PC-9 (cell line): ENCODE measurements at regions not wholly inside any gene's neighbourhood (a gene's known extent, or its start where the extent isn't known, plus 50 kb on each side); places are given as distances from the start of the nearest gene placed in this dataset.

ENCODE experiments used
- BruUV-seq: library from RNA; stranded (reverse); fragments of 400-500 nt; replicated peaks from 2 replicates; lab custom pipeline; 2021; lab: Mats Ljungman, UMichigan
- CTCF ChIA-PET: fragments of 300-600 bp; sonication (Branson Sonifier 250); formaldehyde crosslinking; loops from one replicate; lab custom pipeline; 2022; ENCODE audit warnings: antibody characterized with exemption; lab: Charles Lee
- POLR2A ChIA-PET: fragments of 300-600 bp; sonication (Branson Sonifier 250); formaldehyde crosslinking; loops from one replicate; lab custom pipeline; 2022; ENCODE audit warnings: antibody characterized with exemption; ENCODE audit not compliant: unreplicated experiment; lab: Charles Lee
- DNase-seq, 2 experiments: peaks; one replicate each; pipeline versions ENCODE4 v3.0.0 to v3.0.0-alpha.2; 2015 to 2022; ENCODE audit warnings: mixed read lengths in 1 of 2
- H2AFZ ChIP-seq: fragments of 200-600 bp; sonication (generic); 2 replicates; pipeline ENCODE4 v1.8.1; 2017; ENCODE audit warnings: antibody characterized with exemption
- H3F3A ChIP-seq: fragments of 200-600 bp; sonication (generic); 2 replicates; pipeline ENCODE4 v1.8.1; 2017; ENCODE audit warnings: antibody characterized with exemption, mild to moderate bottlenecking, low read depth; ENCODE audit not compliant: insufficient read depth
- H3K27ac ChIP-seq: fragments of 200-600 bp; sonication (generic); 2 replicates; pipeline ENCODE4 v1.6.1; 2016; ENCODE audit warnings: mixed run types
- H3K27me3 ChIP-seq: fragments of 200-600 bp; sonication (generic); 2 replicates; pipeline ENCODE4 v1.6.1; 2016; ENCODE audit warnings: low read depth, mixed run types; ENCODE audit not compliant: insufficient read depth
- H3K36me3 ChIP-seq: fragments of 200-600 bp; sonication (generic); 2 replicates; pipeline ENCODE4 v1.6.1; 2016; ENCODE audit warnings: low read depth, mixed run types
- H3K4me1 ChIP-seq: fragments of 200-600 bp; sonication (generic); replicated peaks from 2 replicates; pipeline ENCODE4 v1.6.1; 2016; ENCODE audit warnings: mixed run types; ENCODE audit not compliant: insufficient read depth
- H3K4me2 ChIP-seq: fragments of 200-600 bp; sonication (generic); 2 replicates; pipeline ENCODE4 v1.6.1; 2017; ENCODE audit warnings: mixed run types
- H3K4me3 ChIP-seq: fragments of 200-600 bp; sonication (generic); 2 replicates; pipeline ENCODE4 v1.6.1; 2016; ENCODE audit warnings: mixed run types
- H3K79me2 ChIP-seq: fragments of 200-600 bp; sonication (generic); 2 replicates; pipeline ENCODE4 v1.6.1; 2017; ENCODE audit warnings: low read depth, mixed run types
- H3K9me2 ChIP-seq: fragments of 200-600 bp; sonication (generic); 2 replicates; pipeline ENCODE4 v1.8.1; 2017; ENCODE audit warnings: mild to moderate bottlenecking; ENCODE audit not compliant: insufficient read depth
- H3K9me3 ChIP-seq: fragments of 200-600 bp; sonication (generic); 2 replicates; pipeline ENCODE4 v1.8.1; 2016; ENCODE audit warnings: low read depth; ENCODE audit not compliant: insufficient read depth
- H4K20me1 ChIP-seq: fragments of 200-600 bp; sonication (generic); 2 replicates; pipeline ENCODE4 v1.8.1; 2017; ENCODE audit not compliant: insufficient read depth
- CTCF ChIP-seq: fragments of 200-600 bp; sonication (generic); conservative IDR thresholded peaks from 2 replicates; pipeline ENCODE4 v1.6.1; 2017; ENCODE audit warnings: mixed run types, antibody characterized with exemption, mild to moderate bottlenecking, moderate library complexity
- EZH2 ChIP-seq: fragments of 200-600 bp; sonication (generic); IDR thresholded peaks from 2 replicates; pipeline ENCODE4 v1.8.0; 2017; ENCODE audit warnings: antibody characterized with exemption, low read depth
- intact Hi-C: fragments of 100-400 bp; cut with micrococcal nuclease; formaldehyde crosslinking; loops from one replicate; pipeline ENCODE4 v1.10.0; 2022; ENCODE audit not compliant: unreplicated experiment

DNA sequence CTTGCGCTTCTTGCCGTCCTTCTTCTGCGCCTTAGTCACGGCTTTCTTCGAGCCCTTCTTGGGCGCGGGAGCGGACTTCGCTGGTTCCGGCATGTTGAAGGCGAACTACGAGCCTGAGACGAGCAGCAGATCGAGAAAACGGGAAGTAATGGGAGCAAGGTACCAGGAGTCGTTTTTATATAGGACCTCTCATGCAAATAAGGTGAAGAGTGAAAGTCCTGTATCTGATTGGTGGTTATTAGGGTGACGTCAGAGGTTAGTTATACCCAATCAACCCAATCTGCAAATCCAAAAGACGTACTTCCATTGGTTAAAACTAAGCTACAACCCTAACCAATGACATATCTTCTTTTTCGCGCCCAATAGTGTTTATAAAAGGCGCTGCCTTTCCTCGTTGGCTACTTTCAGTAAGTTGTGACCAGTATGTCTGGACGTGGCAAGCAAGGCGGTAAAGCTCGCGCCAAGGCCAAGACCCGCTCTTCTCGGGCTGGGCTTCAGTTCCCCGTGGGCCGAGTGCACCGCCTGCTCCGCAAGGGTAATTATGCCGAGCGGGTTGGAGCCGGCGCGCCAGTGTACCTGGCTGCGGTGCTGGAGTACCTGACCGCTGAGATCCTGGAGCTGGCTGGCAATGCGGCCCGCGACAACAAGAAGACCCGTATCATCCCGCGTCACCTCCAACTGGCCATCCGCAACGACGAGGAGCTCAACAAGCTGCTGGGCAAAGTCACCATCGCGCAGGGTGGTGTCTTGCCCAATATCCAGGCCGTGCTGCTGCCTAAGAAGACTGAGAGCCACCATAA lies 100.6 kb upstream of the PRSS16 start:
- H3K79me2 ChIP-seq, result peaks cover 42% of the 10 kb centered on the region
- CTCF ChIA-PET, result interaction anchor here (0.5 to 1.5 kb wide), 4 partner anchors 15 to 746 kb away, joined by 3 to 23 read pairs (median 4); a partner anchor contains a TSS
- DNase-seq, result peak; percentile 89 to 98
- H3K4me3 ChIP-seq, result peak overlapping the region; percentile 91
- H3K36me3 ChIP-seq, result no peaks in the 10 kb centered on the region; the same call in 1 of the 2 replicates
- no peaks in the 10 kb centered on the region for H4K20me1 ChIP-seq
- H3F3A ChIP-seq, result peaks cover 34% of the 10 kb centered on the region
- H3K4me1 ChIP-seq, result peaks cover 2% of the 10 kb centered on the region; the same call in 1 of the 2 replicates
- intact Hi-C loops, result loop anchor here (1.0 to 5.0 kb wide), 4 partner anchors 15 to 1115 kb away; a partner anchor contains a TSS
- no peaks in the 10 kb centered on the region for H3K9me3 ChIP-seq
- TSS peak; percentile 95 for BruUV-seq
- H2AFZ ChIP-seq, result peak overlapping the region; percentile 85
- POLR2A ChIA-PET, result interaction anchor here (0.5 to 3.6 kb wide), 46 partner anchors 8 to 1834 kb away, joined by 3 to 202 read pairs (median 5); a partner anchor contains a TSS
- peak overlapping the region; percentile 94 for H3K4me2 ChIP-seq
- H3K27me3 ChIP-seq, result no peaks in the 10 kb centered on the region
- H3K9me2 ChIP-seq, result no peaks in the 10 kb centered on the region
- peak overlapping the region; percentile 75 for H3K27ac ChIP-seq
- TF ChIP-seq CTCF, result no peak
- TF ChIP-seq EZH2, result no peak

GRCh38 chr6:27148404-27148795 lies 99.1 kb upstream of the PRSS16 start:
- POLR2A ChIA-PET, result interaction anchor here (0.6 to 3.6 kb wide), 3 partner anchors 9 to 965 kb away, joined by 3 to 202 read pairs (median 3); a partner anchor contains a TSS
- no peaks in the 10 kb centered on the region for H3K27me3 ChIP-seq
- peaks cover 27% of the 10 kb centered on the region for H3K79me2 ChIP-seq
- no TSS peak for BruUV-seq
- intact Hi-C loops, result loop anchor here (5.0 kb wide), 1 partner anchor 1116 kb away; a partner anchor contains a TSS
- H3K9me3 ChIP-seq, result no peaks in the 10 kb centered on the region
- H2AFZ ChIP-seq, result no peak overlapping the region
- no peak for DNase-seq
- H3K27ac ChIP-seq, result 0 out of 2 replicates have a peak overlapping the region, but pooled peaks have one; percentile 3
- H3K4me2 ChIP-seq, result peak overlapping the region; percentile 73
- H4K20me1 ChIP-seq, result no peaks in the 10 kb centered on the region
- peak overlapping the region; percentile 91; the same call in 1 of the 2 replicates for H3K4me3 ChIP-seq
- no peaks in the 10 kb centered on the region; the same call in 1 of the 2 replicates for H3K36me3 ChIP-seq
- CTCF ChIA-PET, result no interaction called here
- H3K4me1 ChIP-seq, result no peaks in the 10 kb centered on the region; the same call in 1 of the 2 replicates
- TF ChIP-seq EZH2 (no peak), CTCF (no peak)
- no peaks in the 10 kb centered on the region for H3K9me2 ChIP-seq
- peaks cover 32% of the 10 kb centered on the region for H3F3A ChIP-seq

- BruUV-seq, result no TSS peak
- no peak for DNase-seq
- Histone ChIP-seq H3K9me3 (no peaks in the 10 kb centered on the region), H3K27ac (no peak overlapping the region), H3F3A (peaks cover 31% of the 10 kb centered on the region), H4K20me1 (no peaks in the 10 kb centered on the region), H3K4me1 (no peaks in the 10 kb centered on the region; the same call in 1 of the 2 replicates), H3K27me3 (no peaks in the 10 kb centered on the region), H3K79me2 (peaks cover 21% of the 10 kb centered on the region), H2AFZ (no peak overlapping the region), H3K4me2 (no peak overlapping the region), H3K36me3 (no peaks in the 10 kb centered on the region), H3K4me3 (no peak overlapping the region), H3K9me2 (no peaks in the 10 kb centered on the region)
- POLR2A ChIA-PET, result interaction anchor here (0.6 kb wide), 1 partner anchor 663 kb away, joined by 4 read pairs; no protein-coding TSS in a partner anchor
- TF ChIP-seq EZH2, result no peak
- TF ChIP-seq CTCF, result no peak
- CTCF ChIA-PET, result no interaction called here
- intact Hi-C loops, result loop anchor here (5.0 kb wide), 1 partner anchor 1117 kb away; a partner anchor contains a TSS
Observed at GRCh38 chr6:27149150-27149549, 98.4 kb upstream of the PRSS16 start.
